ENCODE measurements at regions not wholly inside any gene's neighbourhood (a gene's known extent, or its start where the extent isn't known, plus 50 kb on each side); places are given as distances from the start of the nearest gene placed in this dataset.

GRCh38 chr4:71665358-71665757, 118.5 kb downstream of the GC start:
- TF ChIP-seq CTCF (conservative IDR thresholded peaks at IDR 0.05; ENCODE audit: low read depth, low read length): no peak
- no peaks in the 10 kb centered on the region for H4K20me1 ChIP-seq (ENCODE audit: insufficient read depth)
- peaks cover 43% of the 10 kb centered on the region for H3K4me1 ChIP-seq (ENCODE audit: low read depth, poor library complexity, severe bottlenecking)
- no peak overlapping the region; the same call in 1 of the 2 replicates for H3K4me2 ChIP-seq
- H3K27ac ChIP-seq: peak overlapping the region; percentile 75; the same call in 1 of the 2 replicates
- H3K9ac ChIP-seq: no peak overlapping the region
- no peak overlapping the region for H3K4me3 ChIP-seq (IDR thresholded peaks at IDR 0.05; ENCODE audit: insufficient read depth, low read depth, low read length)
- no peaks in the 10 kb centered on the region for H3K79me2 ChIP-seq (ENCODE audit: insufficient read depth, low read depth)
- no peaks in the 10 kb centered on the region for H3K27me3 ChIP-seq (ENCODE audit: insufficient read depth, low read depth)
- no peaks in the 10 kb centered on the region for H3K36me3 ChIP-seq (ENCODE audit: insufficient read depth)
- H2AFZ ChIP-seq (ENCODE audit: low read depth): peak overlapping the region; percentile 45; the same call in 1 of the 2 replicates

- peaks cover 43% of the 10 kb centered on the region for H3K4me1 ChIP-seq (ENCODE audit: low read depth, poor library complexity, severe bottlenecking)
- H3K4me3 ChIP-seq (IDR thresholded peaks at IDR 0.05; ENCODE audit: insufficient read depth, low read depth, low read length): no peak overlapping the region
- H3K9ac ChIP-seq: peak overlapping the region; percentile 23; the same call in 1 of the 2 replicates
- no peak for TF ChIP-seq CTCF (conservative IDR thresholded peaks at IDR 0.05; ENCODE audit: low read depth, low read length)
- H4K20me1 ChIP-seq (ENCODE audit: insufficient read depth): no peaks in the 10 kb centered on the region
- H3K4me2 ChIP-seq: peak overlapping the region; percentile 99
- H3K27ac ChIP-seq: peak overlapping the region; percentile 75
- H3K79me2 ChIP-seq (ENCODE audit: insufficient read depth, low read depth): no peaks in the 10 kb centered on the region
- no peaks in the 10 kb centered on the region for H3K27me3 ChIP-seq (ENCODE audit: insufficient read depth, low read depth)
- peak overlapping the region; percentile 45 for H2AFZ ChIP-seq (ENCODE audit: low read depth)
- H3K36me3 ChIP-seq (ENCODE audit: insufficient read depth): no peaks in the 10 kb centered on the region
These were observed 119.5 kb downstream of the GC start for GRCh38 chr4:71664366-71664765.

DNA sequence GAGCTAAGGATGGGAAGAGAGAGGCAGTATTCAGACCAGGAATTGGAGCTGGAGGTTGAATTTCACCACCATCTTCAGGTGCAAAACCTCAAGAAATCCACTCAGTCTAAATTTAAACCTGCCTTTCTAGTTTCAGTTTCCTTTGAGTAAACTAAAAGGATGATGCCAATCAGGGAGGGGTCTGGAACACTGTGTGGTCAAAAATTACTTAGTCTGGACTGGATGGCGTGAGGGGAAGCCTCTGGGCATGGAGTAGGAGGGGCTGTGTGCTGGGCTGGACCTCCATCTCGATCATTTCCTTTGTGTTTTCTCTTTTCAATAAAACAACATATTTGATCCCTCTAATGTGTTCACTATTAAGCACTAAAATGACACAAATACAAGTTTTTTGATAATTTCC, 120.1 kb downstream of the GC start:
- no peaks in the 10 kb centered on the region for H3K36me3 ChIP-seq (ENCODE audit: insufficient read depth)
- H3K4me1 ChIP-seq (ENCODE audit: low read depth, poor library complexity, severe bottlenecking): peaks cover 43% of the 10 kb centered on the region
- H2AFZ ChIP-seq (ENCODE audit: low read depth): peak overlapping the region; percentile 45
- H3K4me3 ChIP-seq (IDR thresholded peaks at IDR 0.05; ENCODE audit: insufficient read depth, low read depth, low read length): no peak overlapping the region
- no peaks in the 10 kb centered on the region for H4K20me1 ChIP-seq (ENCODE audit: insufficient read depth)
- no peak for TF ChIP-seq CTCF (conservative IDR thresholded peaks at IDR 0.05; ENCODE audit: low read depth, low read length)
- no peaks in the 10 kb centered on the region for H3K27me3 ChIP-seq (ENCODE audit: insufficient read depth, low read depth)
- H3K4me2 ChIP-seq: peak overlapping the region; percentile 99
- no peaks in the 10 kb centered on the region for H3K79me2 ChIP-seq (ENCODE audit: insufficient read depth, low read depth)
- peak overlapping the region; percentile 75 for H3K27ac ChIP-seq
- H3K9ac ChIP-seq: peak overlapping the region; percentile 28; the same call in 1 of the 2 replicates

GRCh38 chr4:71659979-71660378, 123.9 kb downstream of the GC start:
- TF ChIP-seq CTCF (conservative IDR thresholded peaks at IDR 0.05; ENCODE audit: low read depth, low read length): no peak
- no peaks in the 10 kb centered on the region for H3K36me3 ChIP-seq (ENCODE audit: insufficient read depth)
- H4K20me1 ChIP-seq (ENCODE audit: insufficient read depth): no peaks in the 10 kb centered on the region
- no peak overlapping the region for H3K27ac ChIP-seq
- H3K9ac ChIP-seq: no peak overlapping the region
- H3K79me2 ChIP-seq (ENCODE audit: insufficient read depth, low read depth): no peaks in the 10 kb centered on the region
- H3K27me3 ChIP-seq (ENCODE audit: insufficient read depth, low read depth): no peaks in the 10 kb centered on the region
- H3K4me1 ChIP-seq (ENCODE audit: low read depth, poor library complexity, severe bottlenecking): peaks cover 32% of the 10 kb centered on the region
- H3K4me3 ChIP-seq (IDR thresholded peaks at IDR 0.05; ENCODE audit: insufficient read depth, low read depth, low read length): no peak overlapping the region
- no peak overlapping the region for H2AFZ ChIP-seq (ENCODE audit: low read depth)
- H3K4me2 ChIP-seq: no peak overlapping the region
